ENCODE measurements at regions not wholly inside any gene's neighbourhood (a gene's known extent, or its start where the extent isn't known, plus 50 kb on each side); places are given as distances from the start of the nearest gene placed in this dataset.

DNA sequence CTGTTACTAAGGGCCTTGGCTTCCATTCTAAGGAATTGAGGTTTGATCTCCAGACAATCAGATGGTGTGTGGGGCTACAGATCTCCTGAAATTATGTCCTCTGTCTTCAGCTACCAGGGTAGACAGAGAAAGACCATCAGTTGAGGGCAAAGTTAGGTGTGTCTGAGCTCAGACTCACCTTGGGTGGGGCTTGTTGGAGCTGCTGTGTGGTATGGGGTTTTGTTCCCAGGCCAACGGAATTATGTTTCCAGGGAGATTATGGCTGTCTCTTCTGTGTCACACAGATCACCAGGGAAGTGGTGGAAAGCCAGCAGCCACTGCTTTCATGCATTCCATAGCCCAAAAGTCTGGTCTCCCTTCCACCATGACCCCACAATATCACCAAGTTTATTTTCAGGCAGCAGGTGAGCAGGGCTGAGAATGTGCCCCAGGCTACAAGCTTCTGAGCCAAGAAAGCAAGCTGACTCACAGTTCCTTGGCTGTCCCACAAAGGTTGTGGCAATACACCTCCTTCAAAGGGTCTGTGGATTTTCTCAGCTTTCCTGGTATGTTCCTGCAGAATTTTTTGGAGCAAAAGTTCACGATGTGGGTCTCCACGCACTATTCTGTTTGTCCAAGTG, 714.9 kb downstream of the LUZP2 start:
- H3K9me3 ChIP-seq (ENCODE audit: insufficient read depth, low read length) = no peaks in the 10 kb centered on the region
- TF ChIP-seq, protein P1, sequence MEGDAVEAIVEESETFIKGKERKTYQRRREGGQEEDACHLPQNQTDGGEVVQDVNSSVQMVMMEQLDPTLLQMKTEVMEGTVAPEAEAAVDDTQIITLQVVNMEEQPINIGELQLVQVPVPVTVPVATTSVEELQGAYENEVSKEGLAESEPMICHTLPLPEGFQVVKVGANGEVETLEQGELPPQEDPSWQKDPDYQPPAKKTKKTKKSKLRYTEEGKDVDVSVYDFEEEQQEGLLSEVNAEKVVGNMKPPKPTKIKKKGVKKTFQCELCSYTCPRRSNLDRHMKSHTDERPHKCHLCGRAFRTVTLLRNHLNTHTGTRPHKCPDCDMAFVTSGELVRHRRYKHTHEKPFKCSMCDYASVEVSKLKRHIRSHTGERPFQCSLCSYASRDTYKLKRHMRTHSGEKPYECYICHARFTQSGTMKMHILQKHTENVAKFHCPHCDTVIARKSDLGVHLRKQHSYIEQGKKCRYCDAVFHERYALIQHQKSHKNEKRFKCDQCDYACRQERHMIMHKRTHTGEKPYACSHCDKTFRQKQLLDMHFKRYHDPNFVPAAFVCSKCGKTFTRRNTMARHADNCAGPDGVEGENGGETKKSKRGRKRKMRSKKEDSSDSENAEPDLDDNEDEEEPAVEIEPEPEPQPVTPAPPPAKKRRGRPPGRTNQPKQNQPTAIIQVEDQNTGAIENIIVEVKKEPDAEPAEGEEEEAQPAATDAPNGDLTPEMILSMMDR (IDR thresholded peaks at IDR 0.05; ENCODE audit: low read depth, low read length) = no peak
- TF ChIP-seq EZH2phosphoT487 (IDR thresholded peaks at IDR 0.05; ENCODE audit: low read depth) = no peak
- H3K4me1 ChIP-seq (ENCODE audit: low read length) = no peaks in the 10 kb centered on the region
- no peak overlapping the region for H3K27ac ChIP-seq (ENCODE audit: low read length)
- H3K4me3 ChIP-seq (ENCODE audit: low read length) = no peak overlapping the region
- H3K4me2 ChIP-seq (ENCODE audit: low read length) = no peak overlapping the region
- H3K27me3 ChIP-seq (ENCODE audit: low read depth, low read length) = no peaks in the 10 kb centered on the region
- no peak overlapping the region for H3K9ac ChIP-seq (ENCODE audit: low read length)
- no peaks in the 10 kb centered on the region for H4K20me1 ChIP-seq (ENCODE audit: insufficient read depth, low read length)
- H2AFZ ChIP-seq (ENCODE audit: low read depth, low read length) = no peak overlapping the region
- H3K36me3 ChIP-seq (replicated peaks; ENCODE audit: low read depth, low read length) = no peaks in the 10 kb centered on the region
- H3K79me2 ChIP-seq (ENCODE audit: low read length) = no peaks in the 10 kb centered on the region

DNA sequence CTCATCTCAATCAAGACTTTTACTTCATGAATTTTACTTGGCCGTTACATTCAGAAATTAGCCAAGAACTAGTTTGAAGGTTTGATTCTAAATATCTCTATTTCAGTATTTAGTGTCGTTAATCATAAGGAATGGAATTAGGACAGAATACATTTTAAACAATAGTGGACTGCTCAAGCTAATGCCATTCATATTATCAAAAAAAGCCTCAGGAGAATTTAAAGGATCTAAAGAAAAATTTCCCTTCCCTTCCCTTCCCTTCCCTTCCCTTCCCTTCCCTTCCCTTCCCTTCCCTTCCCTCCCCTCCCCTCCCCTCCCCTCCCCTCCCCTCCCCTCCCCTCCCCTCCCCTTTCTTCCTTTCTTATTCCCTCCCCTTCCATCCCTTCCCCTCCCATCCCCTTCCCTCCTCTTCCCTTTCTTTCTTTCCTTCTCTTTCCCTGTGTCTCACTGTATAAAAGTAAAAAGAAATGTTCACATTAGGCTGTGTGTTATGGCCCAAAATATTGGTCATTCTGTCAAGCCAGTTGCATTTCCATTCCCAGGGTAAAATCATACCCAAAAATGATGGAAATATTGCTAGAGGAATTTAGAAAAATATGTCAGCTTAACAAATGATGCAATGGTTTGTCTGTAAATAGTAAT, 717.8 kb downstream of the LUZP2 start:
- H2AFZ ChIP-seq (ENCODE audit: low read depth, low read length) = no peak overlapping the region
- TF ChIP-seq, protein P1 (IDR thresholded peaks at IDR 0.05; ENCODE audit: low read depth, low read length) = no peak
- TF ChIP-seq EZH2phosphoT487 (IDR thresholded peaks at IDR 0.05; ENCODE audit: low read depth) = no peak
- H3K4me2 ChIP-seq (ENCODE audit: low read length) = no peak overlapping the region

DNA sequence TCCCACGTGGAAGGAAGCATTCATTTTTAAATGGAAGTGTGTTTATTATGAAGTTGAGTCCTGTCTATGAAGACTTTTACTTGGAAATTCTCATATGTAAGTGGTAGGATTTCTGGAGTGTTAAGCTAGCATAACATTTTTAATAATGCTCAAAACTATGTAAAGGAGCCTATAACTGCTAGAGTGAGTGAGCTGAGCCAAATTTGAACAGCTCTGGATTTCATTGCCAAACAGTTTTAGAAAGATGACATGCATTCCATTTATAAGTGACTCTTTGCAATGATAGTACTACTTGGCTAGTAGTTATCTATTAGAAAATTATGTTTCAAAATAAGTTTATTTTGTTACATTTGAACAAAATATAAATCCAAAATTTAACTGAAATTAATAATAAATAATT, 721.2 kb downstream of the LUZP2 start:
- Histone ChIP-seq H4K20me1 (ENCODE audit: insufficient read depth, low read length) (no peaks in the 10 kb centered on the region), H3K4me3 (ENCODE audit: low read length) (no peak overlapping the region), H3K36me3 (replicated peaks; ENCODE audit: low read depth, low read length) (no peaks in the 10 kb centered on the region), H3K27ac (ENCODE audit: low read length) (no peak overlapping the region), H3K79me2 (ENCODE audit: low read length) (no peaks in the 10 kb centered on the region), H3K27me3 (ENCODE audit: low read depth, low read length) (no peaks in the 10 kb centered on the region), H3K4me1 (ENCODE audit: low read length) (no peaks in the 10 kb centered on the region), H3K9me3 (ENCODE audit: insufficient read depth, low read length) (no peaks in the 10 kb centered on the region), H3K9ac (ENCODE audit: low read length) (no peak overlapping the region), H2AFZ (ENCODE audit: low read depth, low read length) (no peak overlapping the region), H3K4me2 (ENCODE audit: low read length) (no peak overlapping the region)
- TF ChIP-seq, protein P1 (IDR thresholded peaks at IDR 0.05; ENCODE audit: low read depth, low read length) = no peak
- TF ChIP-seq EZH2phosphoT487 (IDR thresholded peaks at IDR 0.05; ENCODE audit: low read depth) = no peak

More for the DNA sequence above, 717.8 kb downstream of the LUZP2 start:
- no peaks in the 10 kb centered on the region for H3K79me2 ChIP-seq (ENCODE audit: low read length)
- H3K9ac ChIP-seq (ENCODE audit: low read length) = no peak overlapping the region
- H3K27me3 ChIP-seq (ENCODE audit: low read depth, low read length) = no peaks in the 10 kb centered on the region
- no peaks in the 10 kb centered on the region for H3K4me1 ChIP-seq (ENCODE audit: low read length)
- no peaks in the 10 kb centered on the region for H4K20me1 ChIP-seq (ENCODE audit: insufficient read depth, low read length)
- H3K9me3 ChIP-seq (ENCODE audit: insufficient read depth, low read length) = no peaks in the 10 kb centered on the region
- no peaks in the 10 kb centered on the region for H3K36me3 ChIP-seq (replicated peaks; ENCODE audit: low read depth, low read length)
- H3K4me3 ChIP-seq (ENCODE audit: low read length) = no peak overlapping the region
- no peak overlapping the region for H3K27ac ChIP-seq (ENCODE audit: low read length)

DNA sequence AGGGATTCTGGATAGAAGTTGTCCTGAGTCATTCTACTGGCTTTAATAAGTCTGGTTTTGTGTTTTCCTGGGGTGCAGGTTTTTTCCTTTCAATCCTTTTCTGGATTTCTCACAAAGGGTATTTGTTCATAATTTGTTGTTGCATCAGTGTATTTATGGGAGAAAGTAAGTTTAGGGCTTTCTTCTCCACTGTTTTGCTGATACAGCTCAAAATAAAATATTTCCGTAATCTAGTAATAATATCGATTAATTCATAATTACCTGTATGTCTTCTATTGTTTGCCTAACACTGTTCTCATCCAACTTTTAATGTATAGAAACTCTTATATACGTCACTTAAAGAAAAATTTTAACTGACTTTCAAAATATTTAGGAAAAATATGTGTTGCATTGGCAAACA, 728.2 kb downstream of the LUZP2 start:
- no peaks in the 10 kb centered on the region for H3K4me1 ChIP-seq (ENCODE audit: low read length)

More for the DNA sequence above, 728.2 kb downstream of the LUZP2 start:
- TF ChIP-seq, protein P1 (IDR thresholded peaks at IDR 0.05; ENCODE audit: low read depth, low read length) = no peak
- TF ChIP-seq EZH2phosphoT487 (IDR thresholded peaks at IDR 0.05; ENCODE audit: low read depth) = no peak
- Histone ChIP-seq H2AFZ (ENCODE audit: low read depth, low read length) (no peak overlapping the region), H3K4me3 (ENCODE audit: low read length) (no peak overlapping the region), H4K20me1 (ENCODE audit: insufficient read depth, low read length) (no peaks in the 10 kb centered on the region), H3K79me2 (ENCODE audit: low read length) (no peaks in the 10 kb centered on the region), H3K9me3 (ENCODE audit: insufficient read depth, low read length) (no peaks in the 10 kb centered on the region), H3K36me3 (replicated peaks; ENCODE audit: low read depth, low read length) (no peaks in the 10 kb centered on the region), H3K4me2 (ENCODE audit: low read length) (no peak overlapping the region), H3K27ac (ENCODE audit: low read length) (no peak overlapping the region), H3K27me3 (ENCODE audit: low read depth, low read length) (no peaks in the 10 kb centered on the region), H3K9ac (ENCODE audit: low read length) (no peak overlapping the region)
